ENCODE measurements at regions not wholly inside any gene's neighbourhood (a gene's known extent, or its start where the extent isn't known, plus 50 kb on each side); places are given as distances from the start of the nearest gene placed in this dataset.

DNA sequence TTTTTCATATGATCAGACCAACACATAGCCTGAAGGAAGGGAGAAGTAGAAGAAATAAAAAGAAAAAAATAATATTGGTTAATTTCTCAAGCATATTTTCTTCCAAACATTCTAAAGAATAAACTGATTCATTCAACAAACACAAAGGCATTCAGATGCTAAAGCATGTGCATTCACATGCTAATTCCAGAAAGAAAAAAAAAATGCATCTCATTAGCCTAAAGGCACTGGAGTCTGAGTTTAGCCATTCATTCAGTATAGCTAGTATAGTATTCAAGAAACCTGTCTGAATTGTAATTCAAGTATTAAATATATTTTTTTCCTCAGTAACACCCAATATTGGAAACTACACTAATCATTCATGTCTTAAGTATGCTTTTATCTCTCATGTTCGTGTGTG, 61.0 kb upstream of the FER start:
- no peak for TF ChIP-seq KAT2A (conservative IDR thresholded peaks at IDR 0.05; ENCODE audit: control insufficient read depth, low read depth, low read length)
- no peak for TF ChIP-seq WRNIP1 (IDR thresholded peaks at IDR 0.05; ENCODE audit: borderline replicate concordance, low read depth, low read length)
- TF ChIP-seq NFYA (IDR thresholded peaks at IDR 0.05; ENCODE audit: borderline replicate concordance, low read depth, low read length), result no peak
- TF ChIP-seq JUND (IDR thresholded peaks at IDR 0.05; ENCODE audit: low read depth, low read length), result no peak
- no peak for TF ChIP-seq SMC3 (IDR thresholded peaks at IDR 0.05; ENCODE audit: borderline replicate concordance, low read length)
- no peak for TF ChIP-seq MYC (IDR thresholded peaks at IDR 0.05; ENCODE audit: insufficient read depth, insufficient read length, insufficient replicate concordance, low read length, severe bottlenecking)
- TF ChIP-seq, protein P1, sequence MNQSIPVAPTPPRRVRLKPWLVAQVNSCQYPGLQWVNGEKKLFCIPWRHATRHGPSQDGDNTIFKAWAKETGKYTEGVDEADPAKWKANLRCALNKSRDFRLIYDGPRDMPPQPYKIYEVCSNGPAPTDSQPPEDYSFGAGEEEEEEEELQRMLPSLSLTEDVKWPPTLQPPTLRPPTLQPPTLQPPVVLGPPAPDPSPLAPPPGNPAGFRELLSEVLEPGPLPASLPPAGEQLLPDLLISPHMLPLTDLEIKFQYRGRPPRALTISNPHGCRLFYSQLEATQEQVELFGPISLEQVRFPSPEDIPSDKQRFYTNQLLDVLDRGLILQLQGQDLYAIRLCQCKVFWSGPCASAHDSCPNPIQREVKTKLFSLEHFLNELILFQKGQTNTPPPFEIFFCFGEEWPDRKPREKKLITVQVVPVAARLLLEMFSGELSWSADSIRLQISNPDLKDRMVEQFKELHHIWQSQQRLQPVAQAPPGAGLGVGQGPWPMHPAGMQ (IDR thresholded peaks at IDR 0.05; ENCODE audit: borderline replicate concordance), result no peak
- no peak for TF ChIP-seq BACH1 (IDR thresholded peaks at IDR 0.05; ENCODE audit: borderline replicate concordance)
- TF ChIP-seq CREB1 (IDR thresholded peaks at IDR 0.05; ENCODE audit: low read depth), result no peak
- POLR2A ChIA-PET, result interaction anchor here (0.6 kb wide), 2 partner anchors 716 to 1571 kb away, joined by 3 read pairs; no protein-coding TSS in a partner anchor
- 50% methylated on average over 1 of the region's 1 CpG for WGBS (ENCODE audit: insufficient coverage, insufficient replicate concordance, low lambda C conversion rate, missing lambda C conversion rate)
- no peaks in the 10 kb centered on the region for H3K36me3 ChIP-seq (ENCODE audit: control insufficient read depth in 2 of 2, insufficient read depth in 2 of 2, low read length in 1 of 2)
- no peak overlapping the region for H3K4me2 ChIP-seq (ENCODE audit: control insufficient read depth, insufficient read depth)
- ATAC-seq (no peak), DNase-seq (ENCODE audit: low read depth, low spot score) (no peak), FAIRE-seq (no peak)
- H4K20me1 ChIP-seq (ENCODE audit: control insufficient read depth, insufficient read depth), result no peaks in the 10 kb centered on the region
- H3K79me2 ChIP-seq (ENCODE audit: control insufficient read depth, insufficient read depth, low read length), result no peaks in the 10 kb centered on the region
- in situ Hi-C loops (cut with MboI), result no loop called here
- H3K27me3 ChIP-seq (replicated peaks in 1 of 2; ENCODE audit: control insufficient read depth in 2 of 2, insufficient read depth in 2 of 2, low read length in 1 of 2), result no peaks in the 10 kb centered on the region
- no peak overlapping the region for H2AFZ ChIP-seq (ENCODE audit: control insufficient read depth, low read depth, low read length)
- CTCF ChIA-PET, result interaction anchor here (0.7 kb wide), 1 partner anchor 434 kb away, joined by 3 read pairs; no protein-coding TSS in a partner anchor
- no peak overlapping the region for H3K4me3 ChIP-seq
- H3K9me3 ChIP-seq (replicated peaks; ENCODE audit: control insufficient read depth, insufficient read depth, low read length), result no peaks in the 10 kb centered on the region
- no peaks in the 10 kb centered on the region for H3K4me1 ChIP-seq (ENCODE audit: control insufficient read depth, insufficient read depth, low read length)
- no TSS peak for BruUV-seq (replicated peaks)
- no peak overlapping the region for H3K9ac ChIP-seq (ENCODE audit: control insufficient read depth, insufficient read depth, low read length)
- intact Hi-C loops (cut with micrococcal nuclease; ENCODE audit: unreplicated experiment), result loop anchor here (10.0 kb wide), 2 partner anchors 128 to 468 kb away; no protein-coding TSS in a partner anchor
- no peak overlapping the region for H3K27ac ChIP-seq (ENCODE audit: control insufficient read depth, insufficient read depth)
- RAD21 ChIA-PET (ENCODE audit: unreplicated experiment), result interaction anchor here (0.8 to 1.9 kb wide), 3 partner anchors 8 to 232 kb away, joined by 3 to 5 read pairs (median 4); no protein-coding TSS in a partner anchor
- SMC1A ChIA-PET (ENCODE audit: uncharacterized antibody, unreplicated experiment), result interaction anchor here (2.1 to 2.7 kb wide), 2 partner anchors 12 to 31 kb away, joined by 5 to 9 read pairs; no protein-coding TSS in a partner anchor

Data from GM12878 (cell line).